Suppressor macrophage (primary cell): ENCODE measurements at regions not wholly inside any gene's neighbourhood (a gene's known extent, or its start where the extent isn't known, plus 50 kb on each side); places are given as distances from the start of the nearest gene placed in this dataset.
A peak's percentile ranks its signal among the peaks of the same experiment; 100 is the strongest.
"Not testable (repeated sequence)": the region's sequence is repeated elsewhere in the genome, so short reads cannot be mapped to it uniquely, and the experiment has no call there.

Experiments
- DNase-seq, 4 experiments: peaks; one replicate each; pipeline ENCODE4 v3.0.0-alpha.2; 2020 to 2022

DNA sequence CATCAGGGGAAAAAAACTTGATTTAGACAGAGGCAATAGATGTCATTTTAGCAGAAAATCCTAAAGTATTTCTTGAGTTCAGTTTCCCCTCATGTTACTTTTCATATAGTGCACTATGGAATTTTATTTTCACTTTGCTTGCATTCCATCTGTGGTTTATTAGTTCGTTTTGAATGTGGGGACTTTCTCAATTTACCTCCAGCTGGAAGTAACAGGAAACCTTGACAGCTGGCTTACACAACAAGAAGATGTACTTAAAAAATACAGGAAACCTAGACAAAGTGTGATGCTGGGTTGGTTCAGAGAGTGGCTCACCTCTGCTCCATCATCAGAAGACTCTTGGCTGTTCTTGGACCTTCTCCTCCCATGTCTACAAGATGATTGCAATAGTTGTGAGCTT is 567.0 kb downstream of the CETN3 start:
- DNase-seq: no peak

DNA sequence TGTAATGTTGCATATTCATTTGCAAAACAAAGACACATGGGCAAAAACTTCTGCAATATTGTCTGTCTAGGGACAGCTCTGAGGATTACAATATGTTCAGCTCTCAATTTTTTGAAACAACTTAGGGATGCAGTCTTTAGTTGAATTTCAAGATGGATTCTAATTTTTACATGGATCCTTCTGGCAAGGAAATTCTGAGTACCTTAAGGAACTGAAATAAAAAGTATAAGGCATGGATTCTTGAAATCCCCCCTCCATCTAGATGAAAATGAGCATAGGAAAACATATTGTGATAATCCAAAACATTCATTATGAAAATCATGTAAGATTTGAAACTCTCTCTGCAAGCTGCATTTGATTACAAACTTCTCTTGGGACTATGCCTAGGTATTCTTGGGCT is 568.6 kb downstream of the CETN3 start:
- DNase-seq: no peak

DNA sequence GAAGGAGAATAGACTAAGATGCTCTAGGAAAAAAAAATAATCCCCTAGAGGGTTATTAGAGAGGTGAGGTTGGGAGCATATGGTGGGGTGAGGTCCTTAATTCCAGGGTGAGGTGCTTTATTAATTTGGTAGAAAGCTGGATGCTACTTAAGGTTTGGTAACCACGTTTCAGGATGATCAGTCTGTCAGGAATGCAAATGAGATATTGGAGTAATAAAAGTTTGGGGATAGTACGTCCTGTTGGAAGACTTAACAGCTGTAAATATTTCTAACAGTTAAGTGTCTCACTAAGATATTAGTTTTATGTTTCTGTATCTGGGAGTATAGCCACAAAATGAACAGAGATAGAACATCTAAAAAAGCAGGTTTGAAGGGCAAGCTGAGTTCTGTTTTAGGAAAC is 578.9 kb downstream of the CETN3 start:
- no peak for DNase-seq

DNA sequence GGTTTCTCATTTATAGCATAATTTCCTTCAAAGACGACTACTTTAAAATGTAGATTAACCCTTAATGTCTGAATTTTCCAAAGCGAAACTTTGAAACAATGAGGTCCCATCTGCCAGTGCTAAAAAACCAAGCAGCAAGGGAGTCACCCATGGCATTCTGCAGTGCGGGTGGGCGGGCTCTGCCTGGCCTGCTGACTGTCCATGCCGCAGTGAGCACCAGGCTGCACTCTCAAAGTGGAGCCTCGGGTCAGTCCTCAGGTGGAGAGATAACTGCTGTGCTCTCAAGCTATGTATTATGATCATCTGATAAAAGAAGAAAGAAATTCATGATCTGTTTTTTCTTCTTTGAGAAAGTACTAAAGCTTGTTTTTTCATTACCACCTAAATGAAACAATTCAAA is 581.6 kb downstream of the CETN3 start:
- DNase-seq: no peak

DNA sequence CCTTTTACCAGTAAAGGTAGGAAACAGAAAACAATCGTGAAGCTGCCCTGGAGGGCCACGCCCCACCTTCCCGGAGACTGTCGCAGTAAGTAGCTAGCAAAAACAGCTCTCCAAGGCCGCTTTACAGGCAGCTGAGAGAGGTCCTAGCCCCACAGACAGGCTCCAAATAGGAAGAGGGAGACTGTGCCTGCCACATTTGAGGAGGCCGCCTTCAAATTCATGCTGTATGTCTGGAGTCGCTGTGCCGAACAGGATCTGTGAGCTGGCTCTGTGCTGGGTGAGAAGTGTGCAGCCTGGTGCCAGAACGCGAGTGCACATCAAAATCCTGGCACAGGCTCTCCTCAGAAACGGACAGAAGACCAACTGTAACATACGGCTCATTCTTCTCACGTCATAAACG is 582.2 kb downstream of the CETN3 start:
- DNase-seq: no peak

DNA sequence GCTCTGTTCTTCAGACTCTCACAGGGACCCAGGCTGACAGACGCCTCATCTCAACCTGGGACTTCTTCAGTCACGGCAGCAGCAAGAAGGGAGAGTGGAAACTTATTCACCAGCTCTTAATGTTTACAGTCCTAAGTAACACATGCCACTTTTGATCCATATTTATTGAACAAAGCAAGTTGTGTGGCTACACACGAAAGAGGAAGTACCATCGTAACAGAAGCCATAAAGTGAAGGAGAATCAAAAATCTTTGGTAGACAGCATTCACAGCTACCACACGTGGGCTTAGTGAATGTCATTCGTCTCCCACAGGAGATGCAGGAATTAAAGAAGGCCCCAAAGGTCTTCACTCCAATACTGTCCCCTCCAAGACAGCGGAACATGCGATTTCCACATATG is 582.6 kb downstream of the CETN3 start:
- peak in 1 of 4 experiments; percentile 4 for DNase-seq

DNA sequence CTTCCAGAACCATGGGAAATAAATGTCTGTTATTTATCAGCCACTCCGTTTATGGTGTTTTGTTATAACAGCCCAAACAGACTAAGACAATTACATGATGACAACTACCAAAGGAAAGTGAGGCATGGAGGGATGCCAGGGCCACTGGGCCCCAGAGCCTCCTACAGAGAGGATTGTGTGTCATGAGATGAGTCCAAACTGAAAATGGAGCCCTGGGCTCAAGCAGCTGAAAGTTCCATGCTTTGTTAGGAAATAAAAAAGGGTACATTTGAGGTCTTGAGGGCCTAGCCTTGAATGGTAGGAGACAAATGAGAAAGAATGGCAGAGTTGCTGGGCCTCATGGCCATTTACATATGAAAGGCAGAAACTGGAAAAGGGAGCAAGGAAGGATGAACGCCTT is 586.5 kb downstream of the CETN3 start:
- DNase-seq: no peak

DNA sequence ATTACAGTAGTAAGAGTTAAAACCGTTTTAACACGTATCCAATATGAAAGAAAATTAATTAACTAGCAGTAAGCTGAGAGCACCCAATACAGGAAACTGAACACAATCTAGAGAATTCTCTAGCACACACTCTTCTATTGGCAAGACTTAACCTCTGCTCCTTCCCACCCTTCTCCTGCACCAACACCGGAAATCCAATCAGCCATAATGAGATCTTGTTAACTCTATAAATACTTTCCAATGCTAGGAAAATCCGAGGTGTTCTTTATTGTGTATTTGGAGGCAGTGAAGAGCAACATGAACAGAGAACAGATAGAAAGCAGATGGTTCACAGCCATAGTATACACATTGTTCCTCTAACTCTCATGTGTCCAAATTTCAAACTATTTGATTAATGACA is 591.7 kb downstream of the CETN3 start:
- no peak for DNase-seq

DNA sequence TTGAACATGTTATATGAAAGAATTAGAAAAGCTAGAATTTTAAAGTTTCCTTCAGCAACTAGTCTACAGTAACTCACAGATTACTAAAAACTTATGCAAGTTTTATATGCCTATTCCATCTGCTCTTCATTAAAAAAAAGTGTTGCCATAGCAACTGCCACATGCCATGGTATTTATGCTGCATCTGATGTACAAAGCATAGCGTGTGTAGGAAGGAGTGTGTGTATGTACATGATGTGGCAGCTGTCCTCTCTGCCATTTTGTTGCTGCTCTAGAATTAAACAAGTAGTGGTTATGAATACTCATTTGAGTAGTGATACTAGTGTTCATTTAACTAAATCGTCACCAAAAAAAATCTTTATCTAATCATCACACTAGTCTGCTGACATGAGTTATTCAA is 593.5 kb downstream of the CETN3 start:
- DNase-seq: no peak

DNA sequence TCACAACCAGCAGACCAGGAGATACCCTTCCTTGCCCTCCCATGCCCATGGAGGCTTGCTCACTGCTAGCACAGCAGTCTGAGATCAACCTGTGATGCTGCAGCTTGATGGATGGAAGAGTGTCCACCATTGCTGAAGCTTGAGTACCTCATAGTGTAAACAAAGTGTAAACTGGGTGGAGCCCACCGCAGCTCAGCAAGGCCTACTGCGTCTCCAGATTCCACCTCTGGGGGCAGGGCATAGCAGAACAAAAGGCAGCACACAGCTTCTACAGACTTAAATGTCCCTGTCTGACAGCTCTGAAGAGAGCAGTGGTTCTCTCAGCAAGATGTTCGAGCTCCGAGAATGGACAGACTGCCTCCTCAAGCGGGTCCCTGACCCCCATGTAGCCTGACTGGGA is 608.8 kb downstream of the CETN3 start:
- DNase-seq: not testable (repeated sequence)

DNA sequence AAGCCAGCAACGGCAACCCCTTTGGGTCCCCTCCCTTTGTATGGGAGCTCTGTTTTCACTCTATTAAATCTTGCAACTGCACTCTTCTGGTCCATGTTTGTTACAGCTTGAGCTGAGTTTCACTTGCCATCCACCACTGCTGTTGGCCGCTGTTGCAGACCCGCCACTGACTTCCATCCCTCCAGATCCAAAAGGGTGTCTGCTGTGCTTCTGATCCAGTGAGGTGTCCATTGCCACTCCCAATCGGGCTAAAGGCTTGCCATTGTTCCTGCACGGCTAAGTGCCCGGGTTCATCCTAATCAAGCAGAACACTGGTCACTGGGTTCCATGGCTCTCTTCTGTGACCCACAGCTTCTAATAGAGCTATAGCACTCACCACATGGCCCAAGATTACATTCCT is 615.1 kb downstream of the CETN3 start:
- DNase-seq: not testable (repeated sequence)

DNA sequence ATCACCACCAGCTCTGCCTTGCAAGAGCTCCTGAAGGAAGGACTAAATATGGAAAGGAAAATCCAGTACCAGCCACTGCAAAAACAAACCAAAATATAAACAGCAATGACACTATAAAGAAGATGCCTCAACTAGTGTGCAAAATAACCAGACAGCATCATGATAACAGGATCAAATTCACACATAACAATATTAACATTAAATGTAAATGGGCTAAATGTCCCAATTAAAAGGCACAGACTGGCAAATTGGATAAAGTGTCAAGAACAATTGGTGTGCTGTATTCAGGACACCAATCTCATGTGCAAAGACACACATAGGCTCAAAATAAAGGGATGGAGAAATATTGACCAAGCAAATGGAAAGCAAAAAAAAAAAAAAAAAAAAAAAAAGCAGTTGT is 629.8 kb downstream of the CETN3 start:
- not testable (repeated sequence) for DNase-seq

DNA sequence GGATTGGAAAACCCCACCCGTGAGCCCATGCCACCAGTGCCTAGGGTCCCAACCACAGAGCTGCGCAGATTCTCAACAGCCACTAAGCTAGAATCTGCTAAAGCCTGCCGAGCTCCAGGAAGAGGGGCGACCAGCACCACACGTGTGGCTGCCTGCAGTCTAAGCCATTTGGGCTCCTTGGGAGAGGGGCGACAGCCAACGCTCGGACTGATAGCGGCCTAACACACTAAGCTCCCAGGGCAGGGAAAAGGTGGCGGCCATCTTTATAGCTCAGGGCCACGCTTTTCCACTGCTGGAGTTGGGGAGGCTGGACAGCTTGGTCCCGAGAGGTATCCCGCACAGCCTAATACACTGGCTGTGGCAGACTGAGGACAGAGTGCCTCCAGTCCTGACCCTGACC is 631.8 kb downstream of the CETN3 start:
- no peak for DNase-seq

DNA sequence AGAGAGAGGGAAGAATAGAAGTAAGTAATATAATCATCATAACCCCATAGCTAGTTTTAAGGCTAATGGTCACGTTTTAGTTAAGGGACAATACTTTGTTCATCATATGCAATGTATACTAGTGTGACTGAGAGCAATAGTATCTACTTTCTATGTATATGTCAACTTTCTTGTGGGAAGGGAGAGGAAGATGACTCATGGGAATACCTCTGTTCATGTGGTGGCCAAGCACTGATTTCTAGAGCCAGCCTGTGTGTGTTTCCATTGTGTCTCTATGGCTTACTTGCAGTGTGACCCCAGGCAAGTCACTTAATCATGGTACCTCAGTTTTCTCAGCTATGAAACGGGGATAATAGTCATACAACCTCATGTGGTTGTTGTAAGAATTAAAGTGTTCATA is 639.6 kb downstream of the CETN3 start:
- DNase-seq: peak in 1 of 4 experiments; percentile 1

DNA sequence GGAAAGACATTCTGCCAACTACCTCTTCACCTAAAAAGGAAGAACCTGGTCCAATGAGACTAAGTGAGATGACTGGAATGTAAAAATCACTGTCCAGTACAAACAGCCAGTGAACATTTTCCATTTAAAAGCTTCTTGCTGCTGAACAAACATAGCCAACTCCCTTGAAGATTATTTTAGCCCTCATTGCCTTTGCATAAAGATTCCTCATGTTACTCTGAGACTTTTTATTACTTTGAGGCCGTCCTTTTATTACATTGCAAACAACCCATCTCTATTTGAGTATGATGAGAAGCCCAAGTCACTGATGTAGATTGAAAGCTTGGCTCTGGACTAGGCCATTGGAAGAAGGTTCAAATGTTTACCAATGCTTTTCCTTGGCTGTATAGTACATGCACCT is 649.8 kb downstream of the CETN3 start:
- no peak for DNase-seq

DNA sequence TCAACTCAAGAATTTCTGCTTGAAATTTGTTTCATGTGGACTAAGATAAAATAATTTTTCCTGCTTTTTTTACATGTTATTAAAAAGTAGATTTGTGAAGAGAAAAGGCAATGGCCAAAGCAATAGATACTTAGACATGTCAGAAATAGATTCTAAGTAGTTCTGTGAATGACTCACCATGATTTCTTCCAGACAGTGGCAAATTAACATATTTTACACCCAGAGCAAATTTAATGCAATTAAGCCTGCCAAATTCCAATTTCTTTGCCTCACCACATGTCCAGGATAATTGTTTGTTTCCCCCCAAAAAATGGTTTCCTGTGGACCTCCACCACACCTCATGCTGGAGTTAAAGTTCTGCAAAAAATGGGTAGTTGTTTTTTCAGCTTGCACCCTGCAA is 651.4 kb downstream of the CETN3 start:
- no peak for DNase-seq

DNA sequence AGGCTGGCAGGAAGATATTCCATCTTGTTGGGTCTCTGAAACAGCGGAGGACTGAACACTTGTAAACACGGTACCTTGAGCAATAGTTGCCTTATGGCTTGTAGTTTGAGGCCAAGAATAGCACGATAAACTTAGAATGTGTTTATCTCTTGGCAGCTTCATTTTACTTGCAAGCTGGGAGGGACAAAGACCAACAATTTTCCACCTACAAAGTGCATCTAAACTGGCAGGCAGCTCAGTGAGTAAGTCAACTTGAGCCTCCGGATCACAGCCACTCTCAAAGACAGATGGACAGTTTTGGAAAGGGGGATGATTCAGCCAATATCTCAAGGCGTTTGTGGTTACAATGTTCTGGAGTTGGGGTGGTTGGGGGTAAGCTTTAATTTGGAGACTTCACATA is 652.6 kb downstream of the CETN3 start:
- no peak for DNase-seq

DNA sequence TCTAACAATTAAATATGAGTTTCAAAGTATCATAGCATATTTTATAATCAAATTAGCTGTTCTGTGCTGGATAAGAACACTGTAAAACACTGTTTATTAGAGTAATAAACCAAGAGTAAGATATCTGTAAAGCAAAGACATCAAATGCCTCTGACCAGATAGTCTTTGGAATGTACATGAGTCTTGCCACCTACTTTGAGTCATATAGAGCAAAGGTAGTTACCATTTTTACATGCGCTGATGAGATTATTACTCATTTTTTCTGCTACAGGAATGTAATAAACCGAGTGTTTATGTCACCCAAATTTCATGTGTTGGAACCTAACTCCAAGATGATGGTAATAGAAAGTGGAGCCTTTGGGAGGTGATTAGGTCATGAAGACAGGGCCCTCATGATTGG is 654.5 kb downstream of the CETN3 start:
- DNase-seq: no peak

DNA sequence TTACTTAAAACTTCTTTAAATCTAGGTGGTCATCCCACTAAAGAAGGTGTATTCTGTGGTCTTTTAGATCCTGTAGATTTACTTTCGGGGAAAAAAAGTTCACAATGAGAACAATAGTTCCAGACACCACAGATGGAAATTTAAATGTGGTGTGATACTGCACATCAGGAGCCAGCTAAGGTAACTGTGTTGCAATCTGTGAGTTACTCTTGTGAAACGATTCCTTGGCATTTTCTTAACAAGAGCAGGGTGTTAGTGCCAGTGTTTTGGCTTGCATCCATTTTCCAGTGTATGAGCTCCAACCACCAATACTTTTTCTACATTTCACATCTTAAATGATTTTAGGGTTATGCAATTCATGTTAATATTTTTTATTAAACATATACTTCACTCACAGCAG is 674.5 kb downstream of the CETN3 start:
- peak in 2 of 4 experiments; percentile 3 for DNase-seq

DNA sequence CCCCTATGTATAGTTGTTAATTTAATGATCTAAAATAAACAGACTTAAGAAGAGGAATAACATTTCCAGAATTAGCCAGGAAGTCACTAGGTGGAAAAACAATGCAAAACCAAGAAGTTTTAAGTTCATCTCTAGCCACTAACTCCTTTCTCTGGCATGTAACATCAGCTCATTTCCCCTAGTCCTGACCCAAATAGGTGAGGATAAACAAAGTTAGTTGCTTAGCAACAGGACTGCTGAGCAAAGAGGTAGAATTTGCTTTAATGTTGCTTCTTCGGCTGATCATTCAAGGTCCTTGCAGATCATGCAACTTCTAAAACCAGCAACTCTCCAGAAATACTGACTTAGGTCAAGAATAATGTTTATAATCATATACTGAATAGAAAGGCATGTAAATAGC is 675.8 kb downstream of the CETN3 start:
- no peak for DNase-seq

DNA sequence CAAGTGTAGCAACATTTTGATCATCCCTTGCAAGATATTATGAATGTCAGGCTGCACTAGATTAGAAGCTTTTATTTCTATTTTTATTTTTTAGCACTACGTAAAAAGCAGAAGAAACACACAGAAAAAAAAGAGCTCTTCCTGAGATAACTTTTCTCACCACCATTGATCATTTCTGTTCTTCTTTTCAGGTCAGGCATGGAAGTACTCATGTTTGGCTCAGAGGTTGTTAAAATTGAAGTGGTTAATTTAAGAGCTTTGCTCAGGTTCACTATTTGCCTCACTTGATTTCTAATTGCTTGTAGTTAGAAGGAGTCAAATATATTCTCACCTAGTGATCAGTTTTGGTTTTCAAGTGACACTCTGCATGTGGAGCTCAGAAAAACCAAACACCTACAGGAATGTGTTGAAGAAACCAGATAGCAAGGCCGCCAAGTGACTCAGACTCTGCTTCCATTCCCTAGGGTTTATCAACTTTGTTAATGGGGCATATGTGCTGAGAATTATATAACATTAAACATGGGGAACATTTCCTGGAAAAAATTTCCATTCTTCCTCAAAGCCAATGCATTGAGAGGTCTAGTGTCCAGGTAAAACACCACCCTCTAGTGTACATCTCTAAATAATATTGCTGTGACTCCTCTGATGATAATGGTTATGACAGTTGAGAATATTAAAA is 679.8 kb downstream of the CETN3 start:
- DNase-seq: peak in 2 of 4 experiments; percentile 1 to 10

DNA sequence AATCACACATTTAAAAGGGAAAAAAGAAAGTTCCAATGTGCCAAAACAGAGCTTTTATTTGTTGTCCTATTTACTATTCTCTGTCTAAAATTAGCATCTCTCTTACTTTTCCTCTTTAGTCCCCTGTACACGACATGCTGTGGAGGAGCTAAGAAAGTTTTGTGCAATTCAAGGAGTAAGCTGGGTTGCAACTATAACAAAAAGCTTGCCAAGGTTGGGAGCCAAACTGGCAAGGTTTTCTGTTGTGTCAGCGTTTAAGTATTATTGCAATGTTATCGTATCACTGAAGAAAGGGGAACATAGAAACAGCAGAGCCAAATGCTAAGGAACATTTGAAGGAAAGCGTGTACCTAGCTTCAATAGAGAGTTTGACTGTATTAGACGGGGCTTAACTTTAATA is 680.8 kb downstream of the CETN3 start:
- DNase-seq: peak in 2 of 4 experiments; percentile 24 to 33

DNA sequence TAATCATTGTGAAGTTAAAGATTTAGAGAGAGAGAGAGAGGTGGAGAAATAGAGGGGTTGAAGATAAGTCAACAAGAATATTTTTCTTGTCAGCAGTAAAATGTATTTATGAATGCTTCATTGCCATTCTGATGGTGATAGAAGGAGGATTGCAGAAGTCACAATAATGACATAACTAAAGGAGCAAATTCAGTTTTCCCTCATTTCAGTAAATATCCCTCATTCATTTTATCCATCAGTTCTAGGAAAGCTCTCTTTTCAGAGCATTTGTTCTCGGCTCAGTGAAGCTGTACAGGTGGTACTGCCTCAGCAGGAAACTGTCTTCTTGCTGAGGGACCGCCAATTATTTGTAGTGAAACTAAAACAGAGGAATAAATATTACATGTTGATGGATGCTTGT is 681.4 kb downstream of the CETN3 start:
- no peak for DNase-seq

DNA sequence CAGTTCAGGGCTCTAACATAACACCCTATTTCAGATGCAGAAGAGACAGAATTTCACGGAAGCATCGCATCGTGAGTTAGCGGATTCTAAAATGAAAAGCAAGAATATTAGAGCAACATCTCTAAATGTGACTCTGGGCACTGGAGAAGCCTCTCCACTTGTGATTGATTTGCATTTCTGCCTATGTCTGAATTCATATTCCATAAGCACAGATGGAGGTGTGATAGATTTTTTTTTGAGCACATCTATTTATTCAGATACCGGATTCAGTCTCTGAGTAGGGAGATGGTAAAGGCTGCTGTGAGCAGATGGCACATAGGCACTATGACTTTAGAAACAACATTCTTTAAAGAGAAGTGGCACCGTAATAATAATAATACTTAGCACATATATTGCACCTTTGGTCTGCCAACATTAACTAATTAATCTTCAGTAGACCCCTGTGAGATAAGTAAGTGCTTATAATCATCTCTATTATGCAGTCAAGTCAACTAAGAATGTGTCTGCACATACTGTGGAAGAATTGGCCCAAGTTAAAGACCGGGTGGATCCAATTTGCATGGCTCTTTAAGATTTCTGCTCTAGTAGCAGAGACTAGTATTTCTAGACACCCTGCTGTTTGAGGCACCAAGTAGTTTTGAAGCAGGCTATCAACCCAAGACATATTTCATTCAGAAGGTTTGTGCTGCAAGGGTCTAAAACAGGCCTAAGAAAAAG is 685.0 kb downstream of the CETN3 start:
- no peak for DNase-seq

DNA sequence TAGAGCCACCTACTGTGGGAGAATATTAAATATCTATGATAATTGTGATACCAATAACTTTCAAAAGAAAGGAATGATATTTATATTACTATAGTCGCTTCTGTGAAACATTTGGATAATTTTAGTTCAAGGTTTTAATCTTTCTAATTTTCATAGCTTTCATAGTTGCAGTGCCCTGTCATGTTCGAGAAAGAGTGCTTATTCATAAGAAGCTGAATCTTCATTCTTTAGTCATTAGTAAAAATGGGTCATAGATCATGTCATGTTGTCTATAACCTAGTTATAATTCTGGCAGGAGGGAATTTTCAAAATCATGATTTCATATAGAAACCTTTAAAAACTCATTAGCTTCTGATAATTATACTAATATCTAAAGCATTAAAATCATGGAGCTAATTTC is 685.6 kb downstream of the CETN3 start:
- DNase-seq: no peak
